ENCODE measurements at regions not wholly inside any gene's neighbourhood (a gene's known extent, or its start where the extent isn't known, plus 50 kb on each side); places are given as distances from the start of the nearest gene placed in this dataset.

GRCh38 chr16:79369796-79370195 is 230.7 kb downstream of the MAF start:
- TF ChIP-seq CTBP1 (IDR thresholded peaks at IDR 0.05; ENCODE audit: borderline replicate concordance) (no peak), TARDBP (IDR thresholded peaks at IDR 0.05) (no peak), SUZ12 (IDR thresholded peaks at IDR 0.05) (no peak), BHLHE40 (IDR thresholded peaks at IDR 0.05; ENCODE audit: borderline replicate concordance) (no peak), PKNOX1 (IDR thresholded peaks at IDR 0.05) (no peak), FOXM1 (IDR thresholded peaks at IDR 0.05; ENCODE audit: borderline replicate concordance) (no peak), LEF1 (IDR thresholded peaks at IDR 0.05; ENCODE audit: borderline replicate concordance) (no peak)

Measured in HEK293T (cell line).